ENCODE measurements at regions not wholly inside any gene's neighbourhood (a gene's known extent, or its start where the extent isn't known, plus 50 kb on each side); places are given as distances from the start of the nearest gene placed in this dataset.

DNA sequence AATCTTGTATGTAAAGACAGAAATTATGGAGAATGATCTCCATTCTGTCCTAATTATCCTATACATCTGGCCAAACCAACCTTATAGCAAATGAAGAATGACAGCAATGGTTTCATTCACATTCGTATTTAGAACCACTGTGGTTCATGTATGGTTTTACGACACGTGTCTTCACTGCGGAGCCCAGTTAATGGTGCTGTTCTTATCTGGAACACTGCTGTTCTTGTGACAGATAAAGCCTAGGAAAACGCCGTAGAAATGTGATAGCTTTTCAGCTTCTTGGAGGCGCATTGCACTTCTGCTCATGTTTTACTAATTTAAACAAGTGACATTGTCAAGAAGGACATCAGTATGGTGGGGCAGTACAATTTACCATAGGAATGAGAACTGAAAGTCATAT is 2266.4 kb upstream of the TENM3 start:
- DNase-seq = no peak

DNA sequence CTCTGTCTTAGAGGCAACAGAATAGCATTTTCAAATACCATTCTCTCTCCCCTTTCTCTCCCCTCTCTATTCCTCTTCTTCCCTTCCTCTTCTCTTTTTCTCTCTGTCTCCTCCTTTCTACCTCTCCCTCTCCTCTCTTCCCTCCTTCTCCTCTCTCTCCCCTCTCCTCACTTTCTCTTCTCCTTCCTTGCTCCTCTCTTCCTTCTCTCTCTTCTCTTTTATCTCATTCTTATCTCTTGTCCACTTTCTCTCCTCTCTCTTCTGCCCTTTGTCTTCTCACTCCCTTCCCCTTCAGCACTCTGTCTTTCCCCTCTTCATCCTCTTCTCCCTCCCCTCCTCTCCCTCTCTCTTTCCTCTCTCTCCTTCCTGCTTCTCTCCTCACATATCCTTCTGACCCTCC is 2265.8 kb upstream of the TENM3 start:
- no peak for DNase-seq

DNA sequence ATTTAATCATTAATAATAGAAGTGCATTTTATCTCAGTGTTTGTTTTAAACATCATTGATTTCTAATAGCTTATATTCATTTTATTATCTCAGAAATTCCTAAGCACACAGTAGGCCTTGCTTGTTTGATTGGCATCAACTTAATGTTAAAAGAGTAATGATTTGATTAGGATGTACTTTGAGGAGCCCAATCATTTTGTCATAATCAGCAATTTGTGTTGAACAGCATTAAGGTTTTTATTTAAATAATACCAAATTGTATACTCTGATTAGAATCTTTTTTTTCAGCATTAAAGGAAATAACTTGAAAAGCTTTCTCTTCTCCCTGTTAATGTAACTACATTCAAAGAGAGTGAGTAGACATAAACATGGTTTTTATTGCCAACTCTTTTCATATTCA is 2262.0 kb upstream of the TENM3 start:
- no peak for DNase-seq

DNA sequence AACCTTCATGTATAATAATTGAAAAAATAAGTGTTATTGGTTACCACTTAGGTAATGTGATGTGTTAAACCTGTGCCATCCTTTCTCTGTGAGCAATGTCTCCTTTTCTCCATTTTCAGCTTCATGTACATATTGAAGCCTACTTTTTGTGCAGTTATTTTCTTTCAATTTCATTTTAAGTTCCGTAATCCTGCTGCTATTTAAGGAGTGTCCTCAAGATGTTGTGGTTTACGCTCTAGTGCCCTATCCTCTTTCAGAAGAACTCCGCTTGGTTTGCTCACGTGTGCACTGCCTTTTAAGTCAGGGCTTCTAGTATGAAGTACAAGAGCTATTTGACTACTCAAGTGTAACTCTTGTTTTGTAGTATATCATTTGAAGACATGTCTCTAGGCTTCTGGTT is 2253.2 kb upstream of the TENM3 start:
- no peak for DNase-seq

DNA sequence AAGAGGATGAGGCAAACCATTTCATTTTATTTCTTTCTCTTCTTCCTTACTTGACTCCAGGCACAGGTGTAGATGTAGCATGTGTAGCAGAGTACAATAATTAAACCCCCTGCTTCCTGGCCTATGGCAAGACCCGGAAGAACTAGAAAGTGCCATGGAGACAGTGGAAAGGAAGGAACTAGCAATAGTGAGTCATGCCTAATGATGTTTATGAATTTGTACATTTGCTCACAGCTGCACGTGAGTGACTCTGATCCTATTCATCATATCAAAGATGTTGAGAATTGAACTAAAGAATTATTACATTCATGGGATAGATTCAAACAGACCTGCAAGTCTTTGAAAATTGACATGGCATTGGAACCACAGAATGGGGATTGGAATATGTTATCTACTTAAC is 2233.9 kb upstream of the TENM3 start:
- no peak for DNase-seq

DNA sequence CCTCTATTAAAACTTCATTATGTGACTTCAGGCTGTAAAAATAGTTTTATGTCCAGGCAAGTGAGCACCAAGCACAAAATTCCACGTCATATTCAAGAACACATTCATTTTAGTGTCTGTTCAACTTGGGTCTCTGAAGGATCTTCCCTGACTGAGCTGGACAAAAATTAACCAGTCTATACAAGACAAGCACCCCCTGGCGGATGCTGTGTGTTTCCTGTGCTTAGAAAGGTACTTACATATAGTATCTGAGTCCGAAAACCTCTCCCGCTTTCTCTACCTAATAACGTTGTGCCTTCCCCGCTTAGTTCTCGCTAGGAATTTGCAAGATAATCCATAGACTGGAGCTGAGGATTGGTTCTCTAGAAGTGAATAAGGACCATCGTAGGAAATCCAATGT is 2214.5 kb upstream of the TENM3 start:
- DNase-seq = no peak

DNA sequence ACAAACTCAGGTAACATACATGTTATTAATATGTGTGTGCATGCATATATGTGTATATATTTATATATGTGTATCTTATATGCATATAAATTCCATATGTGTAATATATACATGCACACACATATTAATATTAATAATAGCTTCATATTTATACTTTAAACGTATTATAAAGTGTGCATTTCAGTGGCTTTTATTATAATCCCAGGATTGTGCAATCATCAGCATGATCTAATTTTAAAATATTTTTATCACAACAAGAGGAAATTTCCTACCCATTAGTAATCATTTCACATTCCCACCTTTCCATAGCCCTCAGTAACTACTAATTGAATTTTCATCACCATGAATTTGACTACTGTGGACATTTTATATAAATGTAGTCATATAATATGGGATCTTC is 2211.9 kb upstream of the TENM3 start:
- DNase-seq = no peak

DNA sequence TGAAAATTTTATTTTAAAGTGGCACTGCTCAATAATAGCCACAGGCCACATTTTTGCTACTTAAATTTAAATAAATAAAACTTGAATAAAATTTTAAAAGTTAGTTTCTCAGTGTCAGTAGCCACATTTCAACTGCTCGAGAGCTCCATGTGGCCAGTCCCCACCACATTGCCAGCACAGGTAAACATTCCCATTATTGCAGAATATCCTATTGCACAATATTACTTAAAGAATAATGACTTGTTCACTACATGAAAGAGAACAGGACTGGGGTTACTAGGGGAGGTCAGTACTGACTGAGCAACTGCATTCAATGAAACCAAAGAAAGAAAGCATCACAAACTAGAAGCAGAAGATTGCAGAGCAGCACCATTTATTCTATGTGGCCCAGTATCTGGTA is 2201.6 kb upstream of the TENM3 start:
- DNase-seq = no peak

DNA sequence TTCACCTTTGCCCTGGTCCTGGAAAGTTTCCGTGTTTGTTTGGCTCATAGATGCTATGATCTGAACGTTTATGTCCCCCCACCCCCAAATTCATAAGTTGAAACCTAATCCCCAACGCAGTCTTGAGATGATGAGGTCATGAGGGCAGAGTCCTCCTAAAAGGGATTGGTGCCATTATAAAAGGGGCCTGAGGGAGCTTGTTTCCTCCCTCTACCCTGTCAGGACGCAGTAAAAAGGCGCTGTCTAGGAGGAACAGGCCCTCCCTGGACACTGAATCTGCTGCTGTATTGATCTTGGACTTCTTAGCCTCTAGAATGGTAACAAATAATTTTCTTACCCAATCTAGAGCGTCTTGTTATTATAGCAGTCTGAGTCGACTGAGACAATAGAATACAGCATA is 2190.6 kb upstream of the TENM3 start:
- no peak for DNase-seq

DNA sequence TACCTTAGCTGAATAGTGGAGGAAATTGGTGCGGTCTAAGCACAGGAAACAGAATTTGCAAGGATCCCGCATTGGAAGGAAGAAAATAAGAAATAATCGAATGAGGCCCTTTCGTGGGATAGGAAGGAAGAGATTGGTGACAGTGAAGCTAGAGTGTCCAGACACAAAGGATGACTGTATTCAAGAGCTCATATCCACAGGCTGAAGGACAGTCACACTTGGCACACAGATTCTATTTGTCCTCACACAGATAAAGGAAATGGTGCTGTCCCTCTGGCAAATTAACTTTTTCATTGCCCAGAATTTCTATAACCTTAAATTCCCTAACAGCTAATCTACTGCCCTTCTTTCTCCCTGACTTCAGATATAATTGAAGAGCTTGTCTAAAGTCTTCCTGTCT is 2188.9 kb upstream of the TENM3 start:
- DNase-seq = no peak

DNA sequence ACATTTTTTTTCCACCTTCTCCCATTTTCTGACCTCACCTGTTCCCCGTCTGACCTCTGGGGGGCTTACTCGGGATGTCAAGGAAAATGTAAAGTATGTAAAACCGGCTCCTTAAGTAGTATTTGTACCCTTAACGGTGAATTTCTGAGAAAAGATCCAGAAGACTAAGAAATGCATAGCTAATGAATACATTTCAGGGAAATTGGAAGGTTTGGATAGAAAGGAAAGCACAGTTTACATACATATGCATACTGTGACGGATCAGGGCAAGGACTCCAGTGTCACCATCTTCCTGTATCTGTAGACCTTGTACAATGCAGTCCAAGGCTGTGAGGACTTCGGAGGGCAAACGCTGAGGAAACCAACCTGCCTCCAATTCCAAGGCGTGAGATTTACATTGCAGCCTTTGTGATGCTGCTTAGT is 2185.9 kb upstream of the TENM3 start:
- DNase-seq = no peak

DNA sequence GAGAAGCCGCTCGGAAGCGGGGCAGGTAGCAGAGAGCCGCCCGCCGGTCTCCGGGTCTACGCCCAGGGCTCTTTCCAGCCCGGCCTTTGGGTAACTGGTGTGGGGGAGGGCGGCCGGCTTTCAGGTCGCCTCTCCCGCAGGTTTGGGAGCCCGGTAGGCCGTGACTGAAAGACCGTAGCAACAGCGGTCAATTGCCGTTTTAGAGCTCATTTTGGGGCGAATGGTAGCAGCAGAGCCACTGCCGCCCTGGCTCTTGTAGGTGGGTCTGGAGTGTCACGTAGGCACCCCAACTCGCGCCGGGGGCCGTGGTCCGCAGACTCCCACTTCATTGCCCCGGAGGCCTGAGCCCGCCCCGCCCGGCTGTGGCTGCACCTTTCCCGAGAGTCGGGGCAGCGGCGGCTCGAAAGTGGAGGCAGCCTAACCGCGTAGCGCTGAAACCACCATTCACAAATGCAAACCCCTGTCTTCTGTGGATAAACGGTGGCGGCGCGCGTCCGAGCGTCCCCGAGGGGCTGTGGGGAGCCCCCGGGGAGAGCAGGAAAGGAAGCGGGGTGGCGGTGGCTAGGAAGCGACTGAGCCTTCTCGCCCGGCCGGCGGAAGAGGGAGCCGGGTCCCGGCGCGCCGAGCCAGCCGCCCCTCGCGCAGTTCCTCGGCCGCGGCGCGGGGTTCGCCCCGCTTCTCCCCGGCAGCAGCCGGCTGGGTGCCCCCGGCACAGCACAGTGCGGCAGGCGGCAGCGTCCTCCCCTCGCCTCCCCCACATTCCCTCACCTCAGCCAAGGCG is 2185.1 kb upstream of the TENM3 start:
- DNase-seq = peak; percentile 58

DNA sequence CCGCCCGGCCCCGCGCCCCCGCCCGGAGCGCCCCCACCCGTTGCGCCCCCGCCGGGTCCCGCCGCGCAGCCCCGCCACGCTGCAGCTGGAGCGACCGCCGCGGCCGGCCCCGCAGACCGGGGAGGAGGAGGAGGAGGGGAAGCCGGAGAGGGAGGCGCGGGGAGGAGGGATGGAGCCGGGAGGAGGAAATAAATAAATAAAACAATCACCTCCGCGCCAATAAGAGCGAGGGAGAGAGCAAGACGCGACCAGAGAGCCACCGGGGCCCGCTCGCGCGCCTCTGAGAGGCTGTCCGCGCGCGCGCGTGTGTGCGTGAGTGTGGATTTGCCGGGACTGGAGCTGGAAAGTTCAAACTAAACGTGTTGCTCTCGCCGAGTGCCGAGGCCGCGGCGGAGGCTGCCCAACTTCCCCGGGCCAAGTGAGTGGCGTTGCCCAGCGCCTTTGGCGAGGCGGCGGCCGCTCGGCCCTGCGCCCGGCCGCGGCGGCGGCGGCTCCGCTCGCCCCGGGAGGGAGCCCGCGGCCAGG is 2184.4 kb upstream of the TENM3 start:
- peak; percentile 82 for DNase-seq

DNA sequence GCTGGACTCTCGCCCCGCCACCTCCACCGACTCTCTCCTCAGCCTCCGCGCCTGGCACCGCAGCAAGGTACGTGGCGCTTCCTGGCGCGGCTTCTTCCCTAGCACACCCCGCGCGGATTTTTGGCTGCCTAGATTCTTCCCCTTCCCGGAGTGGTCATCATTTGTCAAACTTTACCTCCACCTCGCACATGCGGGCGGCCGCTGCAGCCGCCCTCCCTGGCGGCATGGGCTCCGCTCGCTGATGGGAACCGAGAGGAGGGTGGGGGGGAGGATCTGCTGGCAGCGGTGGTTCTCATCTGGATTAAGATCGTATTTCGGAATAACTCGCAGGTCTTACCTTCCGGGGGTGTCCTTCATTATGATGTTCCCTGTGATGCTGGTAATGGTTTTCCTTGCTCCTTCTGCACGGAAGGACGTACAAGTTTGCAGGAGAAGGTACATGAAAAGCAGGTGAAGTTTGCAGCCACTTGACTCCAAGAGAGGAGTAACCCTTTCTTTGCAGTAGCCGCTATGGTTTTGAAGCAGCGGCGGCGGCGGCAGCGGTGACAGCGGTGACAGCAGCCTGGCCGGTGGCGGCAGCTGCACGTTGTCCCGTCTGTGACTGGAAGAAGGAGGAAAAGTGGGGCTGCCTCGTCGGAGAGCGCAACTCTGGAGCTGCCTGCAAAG is 2183.9 kb upstream of the TENM3 start:
- DNase-seq = peak; percentile 63

DNA sequence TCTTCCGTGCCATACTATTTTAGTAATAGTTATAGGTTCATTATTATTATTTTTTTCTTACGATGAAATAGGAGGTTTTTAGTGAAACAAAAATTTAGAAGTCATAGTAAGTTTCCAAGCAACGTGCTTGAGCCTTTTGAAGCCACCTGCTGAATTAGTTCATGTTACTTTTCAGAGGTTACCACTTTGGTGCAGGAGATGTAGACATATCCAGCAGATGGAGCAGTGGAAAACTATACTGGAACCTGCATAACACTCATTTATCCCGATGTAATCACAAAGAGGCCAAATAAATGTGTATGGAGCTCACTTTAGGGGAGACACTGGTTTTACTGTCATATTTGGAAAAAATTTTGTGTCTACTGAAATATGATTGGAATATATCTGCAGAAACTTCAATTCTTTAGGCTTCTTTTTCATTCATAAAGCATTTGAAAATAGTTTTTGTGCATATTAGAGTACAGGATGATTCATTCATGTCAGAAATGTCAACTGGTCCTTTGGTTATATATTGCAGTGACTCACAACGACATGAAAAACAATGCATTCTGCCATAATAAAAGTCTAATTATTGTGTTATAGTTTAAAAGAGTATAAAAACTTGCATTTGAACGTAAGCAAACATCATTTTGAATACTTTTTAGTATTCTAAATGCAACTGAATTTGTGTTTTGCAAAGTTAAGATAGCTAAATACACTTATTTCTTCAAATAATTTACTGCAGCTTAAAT is 2182.9 kb upstream of the TENM3 start:
- no peak for DNase-seq

DNA sequence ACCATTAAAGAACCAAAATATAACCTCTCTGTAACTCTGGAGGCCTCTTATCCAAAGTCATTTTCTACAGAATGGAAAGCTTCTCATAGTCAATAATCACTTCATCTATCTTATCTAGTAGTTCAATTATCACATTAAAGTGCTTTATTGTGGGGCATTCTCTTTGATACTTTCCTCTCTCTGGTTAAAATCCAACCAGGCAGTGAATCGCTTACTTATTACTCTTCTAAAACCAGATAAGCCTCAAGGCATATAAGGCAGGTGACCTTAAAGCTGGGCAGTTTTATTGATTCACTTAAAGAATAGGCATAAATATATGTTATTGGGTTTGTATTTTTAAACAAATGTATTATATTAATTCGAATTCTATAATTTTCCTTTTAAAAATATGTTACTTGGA is 2162.1 kb upstream of the TENM3 start:
- no peak for DNase-seq

DNA sequence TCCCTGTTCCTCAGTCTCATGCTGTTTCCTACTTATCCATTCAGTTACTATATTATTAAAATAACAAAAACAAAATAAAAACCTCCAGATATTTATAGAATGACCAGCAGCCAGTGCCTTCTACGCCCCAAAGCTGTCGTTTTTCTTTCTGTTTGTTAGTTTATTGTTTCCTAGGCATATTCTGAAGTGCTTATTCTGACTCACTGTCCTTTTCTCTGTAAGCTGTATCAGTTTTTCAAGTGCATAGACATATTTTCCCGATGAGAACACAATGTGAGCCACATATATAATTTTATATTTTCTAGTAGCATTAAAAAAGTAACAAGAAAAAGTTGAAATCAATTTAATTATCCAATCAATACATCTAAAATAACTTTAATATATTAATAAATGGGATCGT is 2158.6 kb upstream of the TENM3 start:
- DNase-seq = no peak

DNA sequence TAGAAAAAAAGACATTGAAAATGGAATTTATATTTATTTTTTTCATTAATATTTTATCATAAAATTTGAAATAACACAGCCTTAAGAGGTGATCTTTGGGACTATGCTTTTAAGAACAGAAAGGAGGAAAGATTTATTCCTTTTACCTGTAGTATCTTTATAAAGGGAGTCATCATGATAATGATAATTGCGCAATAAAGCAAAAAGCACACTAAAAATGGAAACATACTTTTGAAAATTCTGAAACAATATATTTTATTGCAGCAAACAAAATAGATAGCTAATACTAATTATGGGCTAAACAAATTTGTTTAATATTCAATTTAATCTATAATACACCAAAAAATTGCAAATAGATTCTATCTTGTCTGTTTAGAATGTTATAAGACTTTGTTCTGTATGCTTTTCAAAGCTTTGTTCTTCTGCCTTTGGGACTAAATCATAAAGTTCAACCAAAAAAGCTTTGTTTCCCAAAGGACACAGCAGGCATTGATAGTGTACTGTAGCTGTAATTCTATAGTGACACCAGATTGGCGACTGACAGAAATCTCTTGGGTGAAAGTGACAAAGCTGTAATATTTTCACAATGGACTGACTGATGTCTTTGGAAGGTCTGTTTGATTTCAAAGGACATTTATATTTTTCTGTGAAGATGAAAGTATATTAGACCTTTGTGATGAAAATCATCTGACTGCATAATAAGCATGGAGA is 2156.6 kb upstream of the TENM3 start:
- no peak for DNase-seq

DNA sequence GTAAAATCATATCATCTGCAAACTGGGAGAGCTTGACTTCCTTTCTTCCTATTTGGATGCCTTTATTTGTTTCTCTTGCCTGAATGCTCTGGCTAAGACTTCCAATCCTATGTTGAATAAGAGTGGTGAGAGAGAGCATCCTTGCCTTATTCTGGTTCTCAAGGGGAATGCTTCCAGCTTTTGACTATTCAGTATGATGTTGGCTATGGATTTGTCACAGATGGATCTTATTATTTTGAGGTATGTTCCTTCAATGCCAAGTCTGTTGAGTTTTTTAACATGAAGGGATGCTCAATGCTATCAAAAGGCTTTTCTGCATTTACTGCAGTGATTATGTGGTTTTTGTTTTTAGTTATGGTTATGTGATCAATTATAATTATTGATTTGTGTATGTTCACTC is 2144.6 kb upstream of the TENM3 start:
- DNase-seq = no peak

DNA sequence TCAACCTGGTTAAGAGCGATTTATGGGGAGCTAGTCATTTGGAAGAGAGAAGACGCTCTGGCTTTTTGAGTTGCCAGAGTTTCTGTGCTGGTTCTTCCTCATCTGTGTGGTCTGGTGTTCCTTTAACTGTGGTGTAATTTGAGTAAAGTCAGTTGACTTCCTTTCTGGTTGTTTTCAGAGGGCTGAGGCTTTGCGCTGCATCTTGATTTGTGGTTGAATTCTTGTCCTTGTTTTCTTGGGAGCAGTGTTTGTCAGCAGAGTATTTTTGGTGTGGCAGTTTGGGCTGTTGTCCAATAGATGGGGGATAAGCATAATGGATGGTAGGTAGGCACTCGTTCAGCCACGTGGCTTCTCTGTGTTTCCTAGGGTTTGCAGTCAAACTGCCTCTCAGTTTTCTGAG is 2143.2 kb upstream of the TENM3 start:
- DNase-seq = no peak

DNA sequence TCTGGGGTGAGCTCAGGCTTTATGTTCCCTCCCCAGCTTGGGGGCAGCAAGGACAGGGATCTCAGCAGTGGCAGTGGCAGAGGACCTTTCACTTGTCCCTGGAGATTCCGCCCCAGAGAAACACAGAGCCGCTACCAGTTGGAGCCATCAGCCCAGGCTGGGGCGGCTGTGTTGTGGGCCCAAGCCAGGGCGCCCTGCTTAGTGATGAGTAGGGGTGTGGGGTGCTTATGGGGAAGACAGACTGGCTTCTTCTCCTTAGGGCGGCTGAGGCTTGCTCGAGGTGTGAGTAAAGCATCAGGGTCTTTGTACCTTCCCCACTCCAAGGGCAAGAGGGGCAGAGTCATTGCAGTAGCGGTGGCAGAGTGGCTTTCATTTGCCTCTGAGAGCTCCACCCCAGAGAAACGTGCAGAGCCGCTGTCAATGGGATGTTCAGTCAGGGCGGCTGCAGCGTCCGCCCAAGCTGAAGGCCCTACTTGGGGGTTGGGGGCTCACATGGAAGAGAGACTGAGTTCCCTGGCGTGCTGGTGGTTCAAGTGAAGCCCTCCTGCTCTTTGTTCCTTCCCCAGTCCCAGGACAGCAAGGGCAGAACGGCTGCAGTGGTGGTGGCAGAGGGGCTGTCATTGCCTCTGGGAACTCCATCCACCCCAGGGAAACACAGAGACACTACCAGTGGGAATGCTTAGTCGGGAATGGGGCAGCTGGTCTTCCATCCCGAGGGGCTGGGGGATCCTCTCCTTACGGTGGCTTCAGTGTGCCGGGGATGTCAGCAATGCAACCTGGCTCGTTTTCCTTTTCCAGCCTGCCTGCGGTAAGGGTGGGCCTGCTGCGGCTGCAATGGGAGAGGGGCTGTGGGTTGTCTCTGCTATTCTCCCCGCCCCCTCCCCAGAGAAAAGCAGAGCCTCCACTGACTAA is 2142.5 kb upstream of the TENM3 start:
- no peak for DNase-seq

Data from right forelimb (tissue), 1 donor.